ENCODE measurements at regions not wholly inside any gene's neighbourhood (a gene's known extent, or its start where the extent isn't known, plus 50 kb on each side); places are given as distances from the start of the nearest gene placed in this dataset.

DNA sequence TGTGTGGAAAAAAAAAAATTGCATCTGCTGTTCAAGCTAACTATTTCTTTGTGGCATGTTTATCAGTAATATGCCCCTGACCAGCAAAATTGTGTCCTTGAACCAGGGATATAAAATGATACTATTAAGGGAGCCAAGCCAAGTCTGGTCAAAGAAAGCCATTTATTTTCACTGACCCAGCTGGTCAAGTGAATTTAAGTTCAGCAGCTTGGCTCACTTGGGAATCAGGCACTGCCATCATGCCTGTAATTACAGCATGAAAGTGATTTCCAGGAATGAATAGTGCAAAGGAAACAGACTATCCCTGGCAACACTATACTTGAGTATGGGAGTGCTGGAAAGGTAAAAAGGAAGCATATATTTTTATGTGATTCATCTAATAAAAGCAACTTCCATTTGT is 934.6 kb upstream of the CDH8 start:
- TF ChIP-seq, protein P1, sequence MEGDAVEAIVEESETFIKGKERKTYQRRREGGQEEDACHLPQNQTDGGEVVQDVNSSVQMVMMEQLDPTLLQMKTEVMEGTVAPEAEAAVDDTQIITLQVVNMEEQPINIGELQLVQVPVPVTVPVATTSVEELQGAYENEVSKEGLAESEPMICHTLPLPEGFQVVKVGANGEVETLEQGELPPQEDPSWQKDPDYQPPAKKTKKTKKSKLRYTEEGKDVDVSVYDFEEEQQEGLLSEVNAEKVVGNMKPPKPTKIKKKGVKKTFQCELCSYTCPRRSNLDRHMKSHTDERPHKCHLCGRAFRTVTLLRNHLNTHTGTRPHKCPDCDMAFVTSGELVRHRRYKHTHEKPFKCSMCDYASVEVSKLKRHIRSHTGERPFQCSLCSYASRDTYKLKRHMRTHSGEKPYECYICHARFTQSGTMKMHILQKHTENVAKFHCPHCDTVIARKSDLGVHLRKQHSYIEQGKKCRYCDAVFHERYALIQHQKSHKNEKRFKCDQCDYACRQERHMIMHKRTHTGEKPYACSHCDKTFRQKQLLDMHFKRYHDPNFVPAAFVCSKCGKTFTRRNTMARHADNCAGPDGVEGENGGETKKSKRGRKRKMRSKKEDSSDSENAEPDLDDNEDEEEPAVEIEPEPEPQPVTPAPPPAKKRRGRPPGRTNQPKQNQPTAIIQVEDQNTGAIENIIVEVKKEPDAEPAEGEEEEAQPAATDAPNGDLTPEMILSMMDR (IDR thresholded peaks at IDR 0.05): no peak
- DNase-seq (ENCODE audit: low spot score) (no peak), ATAC-seq (ENCODE audit: low FRiP score) (no peak)

GRCh38 chr16:62969711-62970318 is 933.6 kb upstream of the CDH8 start:
- ATAC-seq (ENCODE audit: low FRiP score) (no peak), DNase-seq (ENCODE audit: low spot score) (no peak)
- TF ChIP-seq, protein P1 (IDR thresholded peaks at IDR 0.05): no peak

DNA sequence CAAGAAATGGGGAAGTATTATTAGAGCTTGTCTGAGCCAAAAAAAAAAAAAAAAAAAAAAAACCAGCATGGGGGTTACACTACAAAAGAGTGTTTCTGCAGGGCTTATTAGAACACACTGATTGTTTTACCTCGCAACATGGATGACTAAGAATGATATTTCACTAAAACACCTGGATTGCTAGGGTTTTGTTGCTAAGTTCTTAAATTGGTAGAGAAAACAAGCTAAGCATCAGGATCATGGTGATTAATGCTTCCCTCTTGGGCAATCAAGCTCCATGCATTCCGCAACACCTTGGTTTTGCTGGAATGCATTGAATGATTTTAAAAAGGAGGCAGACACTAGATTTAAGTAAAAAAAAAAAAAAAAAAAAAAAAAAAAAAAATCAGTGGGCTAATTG is 931.4 kb upstream of the CDH8 start:
- TF ChIP-seq, protein P1 (IDR thresholded peaks at IDR 0.05): no peak
- ATAC-seq (ENCODE audit: low FRiP score) (no peak), DNase-seq (ENCODE audit: low spot score) (no peak)

- ATAC-seq (ENCODE audit: low FRiP score): no peak
- DNase-seq (ENCODE audit: low spot score): no peak
Observed at GRCh38 chr16:62967163-62967562, 930.9 kb upstream of the CDH8 start.

DNA sequence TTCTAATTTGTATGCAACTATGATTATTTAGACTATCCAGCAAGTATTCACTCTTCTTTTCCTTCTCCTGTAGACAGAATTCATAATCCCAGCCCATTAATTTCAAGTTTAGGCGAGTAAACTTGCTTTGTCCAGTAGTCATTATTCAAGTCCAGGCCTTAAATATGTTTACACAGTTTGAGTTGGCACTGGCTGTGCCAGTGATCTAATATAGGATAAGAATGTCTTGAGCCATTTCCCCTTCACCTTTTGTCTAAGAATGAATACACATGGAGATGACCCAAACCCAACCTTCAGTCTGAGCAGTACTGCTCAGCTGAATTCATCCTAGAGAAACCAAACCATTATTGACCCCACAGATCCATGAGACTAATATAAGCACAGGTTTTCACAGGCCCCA is 930.4 kb upstream of the CDH8 start:
- DNase-seq (ENCODE audit: low spot score) (no peak), ATAC-seq (ENCODE audit: low FRiP score) (no peak)
- TF ChIP-seq, protein P1 (IDR thresholded peaks at IDR 0.05): no peak

More at GRCh38 chr16:62967163-62967562, 930.9 kb upstream of the CDH8 start:
- TF ChIP-seq, protein P1 (IDR thresholded peaks at IDR 0.05): no peak

GRCh38 chr16:62965831-62966230 is 929.6 kb upstream of the CDH8 start:
- DNase-seq (ENCODE audit: low spot score) (no peak), ATAC-seq (ENCODE audit: low FRiP score) (no peak)
- TF ChIP-seq, protein P1 (IDR thresholded peaks at IDR 0.05): no peak

- TF ChIP-seq, protein P1 (IDR thresholded peaks at IDR 0.05): no peak
- DNase-seq (ENCODE audit: low spot score) (no peak), ATAC-seq (ENCODE audit: low FRiP score) (no peak)
Observed at GRCh38 chr16:62963846-62964245, 927.6 kb upstream of the CDH8 start.

Measured in omental fat pad (tissue), 3 donors.